Activated T-helper 1 cell treated with anti-CD3 and anti-CD28 coated beads, Interleukin-12 subunit alpha, Interleukin-12 subunit beta, Interleukin-2, Interleukin-4 antibody, amounts not matched to agents 30 ng/mL and 10 ng/mL and 1 ng/mL, durations not matched to agents 14 hours and 24 hours and 36 hours (primary cell): ENCODE measurements at regions not wholly inside any gene's neighbourhood (a gene's known extent, or its start where the extent isn't known, plus 50 kb on each side); places are given as distances from the start of the nearest gene placed in this dataset.
"Not testable (repeated sequence)": the region's sequence is repeated elsewhere in the genome, so short reads cannot be mapped to it uniquely, and the experiment has no call there.

Experiments
- DNase-seq: peaks from one replicate; pipeline ENCODE4 v3.0.0; 2021; ENCODE audit warnings: low spot score
- H3K27ac Mint-ChIP-seq: one replicate; pipeline ENCODE4 v1.8.0; 2021; ENCODE audit warnings: mild to moderate bottlenecking, mixed read lengths
- H3K27me3 Mint-ChIP-seq: one replicate; pipeline ENCODE4 v1.8.0; 2022; ENCODE audit warnings: mild to moderate bottlenecking, moderate library complexity, mixed read lengths; ENCODE audit not compliant: insufficient read depth
- H3K36me3 Mint-ChIP-seq: one replicate; pipeline ENCODE4 v1.8.0; 2021; ENCODE audit warnings: low read depth, mixed read lengths
- H3K4me1 Mint-ChIP-seq: one replicate; pipeline ENCODE4 v1.8.0; 2021; ENCODE audit warnings: low read depth, mixed read lengths
- H3K4me3 Mint-ChIP-seq: one replicate; pipeline ENCODE4 v1.8.0; 2021; ENCODE audit warnings: mild to moderate bottlenecking, moderate library complexity, mixed read lengths
- H3K9me3 Mint-ChIP-seq: one replicate; pipeline ENCODE4 v1.8.0; 2021; ENCODE audit warnings: mixed read lengths
- intact Hi-C: fragments of 100-400 bp; cut with micrococcal nuclease; formaldehyde crosslinking; loops from one replicate; pipeline ENCODE4 v1.15.1; 2024

DNA sequence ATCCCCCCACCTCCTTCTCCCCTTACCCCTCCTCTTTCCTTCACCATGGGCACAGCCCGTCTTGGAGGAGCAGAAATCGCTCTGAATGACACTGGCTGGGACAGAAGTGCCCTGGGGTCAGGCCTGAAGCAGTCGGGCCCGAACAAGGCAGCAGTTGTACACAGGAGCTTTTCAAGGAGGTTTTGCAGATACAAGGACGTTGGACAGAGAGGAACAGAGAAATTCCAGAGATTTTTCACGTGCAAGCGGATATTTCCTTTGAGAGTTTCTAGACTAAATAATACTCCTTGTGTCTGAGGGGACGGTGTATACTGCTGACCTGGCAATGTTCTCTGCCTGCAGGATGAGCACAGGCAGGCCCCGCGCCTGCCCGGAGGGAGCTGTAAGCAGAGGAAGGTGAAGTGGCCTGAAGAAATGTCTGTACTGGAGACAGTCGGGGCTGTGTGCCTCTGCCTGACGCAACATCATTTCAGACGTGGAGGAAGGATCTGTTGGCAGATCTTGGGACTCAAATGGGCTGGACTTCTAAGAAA lies 95.3 kb upstream of the SLC25A33 start:
- DNase-seq, result no peak
- no peaks in the 10 kb centered on the region for H3K36me3 Mint-ChIP-seq
- H3K9me3 Mint-ChIP-seq, result no peaks in the 10 kb centered on the region
- H3K4me1 Mint-ChIP-seq, result no peaks in the 10 kb centered on the region
- no peak overlapping the region for H3K27ac Mint-ChIP-seq
- H3K4me3 Mint-ChIP-seq, result no peak overlapping the region
- H3K27me3 Mint-ChIP-seq, result peaks cover 22% of the 10 kb centered on the region
- intact Hi-C loops, result no loop called here

DNA sequence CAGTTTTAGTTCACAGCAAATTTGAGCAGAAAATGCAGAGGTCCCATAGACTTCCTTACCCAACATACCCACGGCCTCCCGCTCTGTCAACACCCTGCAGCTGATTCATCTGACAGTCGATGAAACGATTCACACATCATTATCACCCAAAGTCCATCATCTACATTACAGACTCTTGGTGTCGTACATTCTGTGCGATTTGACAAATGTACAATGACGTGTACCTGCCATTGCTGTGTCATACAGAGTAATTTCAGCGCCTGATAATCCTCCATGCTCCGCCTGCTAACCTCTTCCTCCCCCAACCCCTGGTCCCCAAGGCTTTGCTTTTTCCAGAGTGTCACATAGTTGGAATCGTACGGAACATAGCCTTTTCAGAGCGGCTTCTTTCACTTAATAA lies 94.7 kb upstream of the SLC25A33 start:
- H3K4me3 Mint-ChIP-seq, result no peak overlapping the region
- no peaks in the 10 kb centered on the region for H3K9me3 Mint-ChIP-seq
- DNase-seq, result no peak
- intact Hi-C loops, result no loop called here
- H3K4me1 Mint-ChIP-seq, result no peaks in the 10 kb centered on the region
- H3K27me3 Mint-ChIP-seq, result peaks cover 18% of the 10 kb centered on the region
- H3K36me3 Mint-ChIP-seq, result no peaks in the 10 kb centered on the region
- H3K27ac Mint-ChIP-seq, result no peak overlapping the region

DNA sequence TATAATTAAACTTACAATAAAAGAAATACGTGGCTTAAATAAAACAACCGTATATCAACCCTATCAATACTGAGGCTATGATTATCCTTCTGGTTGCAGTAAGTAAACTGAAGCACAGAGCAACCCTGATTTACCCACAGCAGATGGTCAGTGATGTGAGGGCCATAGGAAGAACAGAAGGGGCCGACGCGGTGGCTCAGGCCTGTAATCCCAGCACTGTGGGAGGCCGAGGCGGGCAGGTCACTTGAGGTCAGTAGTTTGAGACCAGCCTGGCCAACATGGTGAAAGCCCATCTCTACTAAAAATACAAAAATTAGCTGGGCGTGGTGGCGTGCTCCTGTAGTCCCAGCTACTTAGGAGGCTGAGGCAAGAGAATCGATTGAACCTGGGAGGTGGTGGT lies 94.2 kb upstream of the SLC25A33 start:
- intact Hi-C loops, H3K4me3 Mint-ChIP-seq, H3K27ac Mint-ChIP-seq, H3K4me1 Mint-ChIP-seq, H3K9me3 Mint-ChIP-seq, DNase-seq, H3K36me3 Mint-ChIP-seq: not testable (repeated sequence)
- H3K27me3 Mint-ChIP-seq, result peaks cover 19% of the 10 kb centered on the region

DNA sequence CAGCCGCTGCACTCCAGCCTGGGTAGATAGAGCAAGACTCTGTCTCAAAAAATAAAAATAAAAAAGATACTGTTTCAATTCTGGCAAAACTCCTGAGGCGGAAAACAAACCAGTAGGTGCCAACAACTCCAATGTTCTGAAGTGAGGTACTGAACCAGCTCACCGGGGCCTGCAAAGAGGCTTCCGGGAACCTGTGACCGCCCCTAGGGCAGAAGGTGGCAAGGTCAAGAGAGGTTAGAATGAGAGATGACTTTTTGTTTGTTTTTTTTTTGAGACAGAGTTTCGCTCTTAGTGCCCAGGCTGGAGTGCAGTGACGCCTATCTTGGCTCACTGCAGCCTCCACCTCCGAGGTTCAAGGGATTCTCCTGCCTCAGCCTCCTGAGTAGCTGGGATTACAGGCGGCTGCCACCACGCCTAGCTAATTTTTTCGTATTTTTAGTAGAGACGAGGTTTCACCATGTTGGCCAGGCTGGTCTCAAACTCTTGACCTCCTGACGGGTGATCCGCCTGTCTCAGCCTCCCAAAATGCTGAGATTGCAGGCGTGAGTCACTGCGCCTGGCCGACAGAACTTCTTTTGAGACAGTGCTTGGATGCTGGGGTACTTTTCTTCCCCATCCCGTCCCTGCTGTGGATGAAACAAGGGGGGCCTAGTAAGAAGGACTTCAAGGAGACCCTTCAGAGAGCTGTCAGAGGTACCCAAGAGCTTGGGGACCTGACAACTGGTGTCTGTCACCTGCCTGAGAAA lies 91.9 kb upstream of the SLC25A33 start:
- Mint-ChIP-seq H3K9me3 (no peaks in the 10 kb centered on the region), H3K36me3 (no peaks in the 10 kb centered on the region), H3K27ac (no peak overlapping the region), H3K27me3 (peaks cover 13% of the 10 kb centered on the region), H3K4me3 (no peak overlapping the region), H3K4me1 (no peaks in the 10 kb centered on the region)
- DNase-seq, result no peak
- intact Hi-C loops, result no loop called here

DNA sequence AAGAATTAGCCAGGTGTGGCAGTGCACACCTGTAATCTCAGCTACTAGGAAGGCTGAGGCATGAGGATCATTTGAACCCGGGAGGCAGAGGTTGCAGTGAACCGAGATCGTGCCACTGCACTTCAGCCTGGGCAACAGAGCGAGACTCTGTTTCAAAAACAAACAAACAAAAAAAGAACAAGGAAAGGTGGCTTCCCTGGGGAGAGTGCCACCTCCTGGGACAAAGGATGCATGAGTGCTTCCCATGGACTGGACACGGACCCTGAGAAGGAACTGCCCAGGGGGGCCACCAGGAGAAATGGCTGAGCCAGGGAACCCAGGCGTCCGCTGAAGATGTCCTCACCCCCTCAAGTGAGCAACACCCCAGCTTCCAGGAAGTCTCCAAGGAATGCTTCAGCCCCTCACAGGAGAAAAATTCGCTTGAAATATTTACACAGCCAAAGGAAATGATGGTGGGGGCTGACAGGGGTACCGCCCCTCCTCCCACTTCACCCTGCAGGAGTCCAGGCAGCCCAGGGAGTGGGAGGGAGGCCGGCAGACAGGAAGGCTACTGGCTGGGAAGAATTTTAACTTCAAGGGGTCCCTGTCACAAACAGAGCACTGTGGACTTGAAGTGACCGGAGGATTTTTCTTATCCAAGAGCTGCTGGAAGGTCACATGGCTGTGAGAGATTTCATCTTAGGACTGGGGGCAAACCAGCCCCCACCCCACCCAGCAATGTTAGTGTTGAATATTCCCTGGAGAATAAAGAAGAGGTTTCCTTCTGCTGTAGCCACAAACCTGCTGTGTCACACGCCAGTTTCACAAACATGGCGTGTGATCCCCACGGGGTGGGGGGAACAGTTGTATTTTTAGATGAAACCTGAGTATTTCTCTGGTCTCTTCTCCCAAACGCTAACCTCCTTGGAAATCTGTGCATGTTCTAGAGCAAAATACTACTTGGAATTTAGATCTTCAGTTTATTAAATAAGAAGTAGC lies 90.8 kb upstream of the SLC25A33 start:
- no peak for DNase-seq
- peaks cover 13% of the 10 kb centered on the region for H3K27me3 Mint-ChIP-seq
- H3K4me1 Mint-ChIP-seq, result no peaks in the 10 kb centered on the region
- H3K27ac Mint-ChIP-seq, result no peak overlapping the region
- no peaks in the 10 kb centered on the region for H3K36me3 Mint-ChIP-seq
- intact Hi-C loops, result no loop called here
- H3K4me3 Mint-ChIP-seq, result no peak overlapping the region
- H3K9me3 Mint-ChIP-seq, result no peaks in the 10 kb centered on the region

DNA sequence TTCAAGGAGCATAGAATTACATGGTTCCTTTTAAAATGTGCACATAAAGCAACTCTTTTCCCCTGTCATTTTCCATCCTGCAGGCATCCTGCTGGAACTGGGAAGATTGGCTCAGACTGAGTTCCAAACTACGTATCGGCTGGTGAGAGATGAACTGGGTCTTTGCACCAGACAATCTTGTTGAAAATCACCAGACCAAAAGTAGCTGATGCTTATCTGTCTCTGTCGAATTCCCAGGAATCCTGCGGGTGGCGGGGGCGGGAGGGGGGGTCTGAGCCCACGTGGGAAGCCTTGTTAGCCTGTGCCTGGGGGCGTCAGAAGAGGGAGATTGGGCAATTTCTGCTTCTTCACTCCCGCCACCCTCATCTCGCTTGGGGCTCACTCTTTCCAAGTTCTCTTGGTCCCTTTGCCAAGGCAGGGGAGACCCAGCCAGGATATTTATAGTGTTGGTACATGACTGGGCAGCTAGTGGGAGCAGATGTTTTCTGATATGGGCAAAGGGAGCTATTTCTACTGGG lies 90.1 kb upstream of the SLC25A33 start:
- Mint-ChIP-seq H3K27me3 (peaks cover 12% of the 10 kb centered on the region), H3K4me1 (no peaks in the 10 kb centered on the region), H3K9me3 (no peaks in the 10 kb centered on the region), H3K36me3 (no peaks in the 10 kb centered on the region), H3K4me3 (no peak overlapping the region), H3K27ac (no peak overlapping the region)
- intact Hi-C loops, result no loop called here
- DNase-seq, result no peak

DNA sequence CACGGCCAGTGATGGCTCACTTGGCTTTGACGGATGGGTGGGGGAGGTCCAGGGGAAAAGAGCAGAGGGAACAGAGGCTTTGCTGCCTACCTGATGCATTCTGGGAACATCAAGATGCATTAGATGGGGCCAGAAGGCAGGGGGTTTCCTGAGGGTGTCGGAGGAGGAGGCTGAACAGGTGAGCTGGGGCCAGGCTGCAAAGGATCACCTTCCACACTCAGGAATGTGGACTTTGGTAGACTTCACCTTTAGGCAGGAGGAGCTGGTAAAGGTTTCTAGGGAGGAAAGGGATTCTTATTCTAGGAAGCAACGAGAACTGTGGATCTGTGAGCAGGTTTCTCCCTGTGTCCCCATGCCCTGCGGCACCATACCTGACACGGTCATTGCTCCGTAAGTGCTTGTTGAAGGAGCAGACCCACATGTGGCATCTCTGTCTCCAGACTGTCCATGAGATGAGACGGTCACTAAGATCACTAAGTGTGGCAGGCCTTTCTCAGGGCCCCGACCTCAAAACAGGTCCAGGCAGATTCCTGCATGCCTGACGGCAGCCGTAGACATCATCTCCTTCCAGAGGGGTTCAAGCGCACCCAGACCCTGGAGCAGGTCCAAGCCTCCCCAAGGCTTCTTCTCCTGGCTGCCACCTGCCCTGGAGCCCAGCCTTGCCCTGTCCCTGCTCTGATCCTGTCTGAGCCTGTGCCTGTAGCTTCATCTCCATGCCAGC lies 89.1 kb upstream of the SLC25A33 start:
- Mint-ChIP-seq H3K36me3 (no peaks in the 10 kb centered on the region), H3K4me3 (no peak overlapping the region), H3K27ac (no peak overlapping the region), H3K4me1 (no peaks in the 10 kb centered on the region), H3K9me3 (no peaks in the 10 kb centered on the region), H3K27me3 (peaks cover 15% of the 10 kb centered on the region)
- intact Hi-C loops, result no loop called here
- DNase-seq, result no peak

DNA sequence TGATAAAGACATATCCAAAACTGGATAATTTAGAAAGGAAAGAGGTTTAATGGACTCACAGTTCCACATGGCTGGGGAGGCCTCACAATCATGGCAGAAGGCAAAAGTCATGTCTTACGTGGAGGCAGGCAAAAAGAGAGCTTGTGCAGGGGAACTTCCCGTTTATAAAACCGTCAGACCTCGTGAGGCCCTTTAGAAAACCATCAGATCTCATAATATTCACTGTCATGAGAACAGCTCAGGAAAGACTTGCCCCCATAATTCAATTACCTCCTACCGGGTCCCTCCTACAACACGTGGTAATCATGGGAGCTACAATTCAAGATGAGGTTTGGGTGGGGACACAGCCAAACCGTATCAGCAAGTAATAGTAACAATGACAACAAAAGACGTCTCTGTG lies 88.2 kb upstream of the SLC25A33 start:
- H3K27me3 Mint-ChIP-seq, result peaks cover 15% of the 10 kb centered on the region
- no peak overlapping the region for H3K27ac Mint-ChIP-seq
- no peak for DNase-seq
- no peak overlapping the region for H3K4me3 Mint-ChIP-seq
- no peaks in the 10 kb centered on the region for H3K9me3 Mint-ChIP-seq
- peaks cover 7% of the 10 kb centered on the region for H3K4me1 Mint-ChIP-seq
- intact Hi-C loops, result no loop called here
- no peaks in the 10 kb centered on the region for H3K36me3 Mint-ChIP-seq

DNA sequence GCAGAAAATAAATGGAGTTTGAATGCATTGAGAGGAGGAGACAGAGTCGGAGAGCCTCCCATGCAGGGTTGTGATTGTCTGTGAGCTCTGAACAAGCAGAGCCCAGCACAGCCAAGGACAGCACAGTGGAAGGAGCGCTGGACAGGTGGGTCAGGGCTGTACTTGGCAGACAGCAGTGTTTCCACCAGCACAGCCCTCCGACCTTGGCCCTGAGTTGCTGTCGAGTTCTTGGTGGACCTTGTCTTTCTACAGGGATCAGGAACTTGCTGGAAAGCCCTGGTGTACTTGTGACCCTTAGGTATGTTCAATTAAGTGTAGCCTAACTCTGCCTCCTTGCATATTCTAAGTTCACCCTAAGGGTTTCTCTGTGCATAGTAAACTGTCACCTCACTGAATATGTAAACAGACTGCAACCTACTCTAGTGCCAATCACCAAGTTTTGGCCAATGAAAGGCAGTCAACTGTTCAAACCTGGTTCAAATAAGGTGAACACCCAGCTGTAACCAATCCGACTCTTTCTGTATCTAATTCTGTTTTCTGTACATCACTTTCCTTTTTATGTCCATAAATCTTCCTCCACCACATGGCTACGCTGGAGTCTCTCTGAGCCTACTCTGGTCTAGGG lies 86.6 kb upstream of the SLC25A33 start:
- H3K27me3 Mint-ChIP-seq, result peaks cover 15% of the 10 kb centered on the region
- no peak overlapping the region for H3K27ac Mint-ChIP-seq
- H3K4me1 Mint-ChIP-seq, result peaks cover 7% of the 10 kb centered on the region

DNA sequence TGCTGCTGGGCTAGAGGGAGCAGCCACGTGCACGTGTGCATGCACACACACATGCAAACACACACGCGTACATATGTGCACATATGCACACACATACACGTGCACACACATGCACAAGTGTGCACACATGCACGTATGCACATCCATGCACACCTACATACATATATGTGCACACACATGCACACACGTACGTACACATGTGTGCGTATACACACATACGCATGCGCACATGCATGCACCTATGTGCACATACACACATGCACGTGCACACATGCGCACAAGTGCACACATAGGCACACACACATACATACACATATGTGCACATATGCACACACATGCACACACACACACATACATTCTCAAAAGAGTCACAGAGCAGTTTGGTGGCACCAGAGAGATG lies 85.9 kb upstream of the SLC25A33 start:
- H3K4me3 Mint-ChIP-seq, result no peak overlapping the region
- intact Hi-C loops, result no loop called here
- no peak overlapping the region for H3K27ac Mint-ChIP-seq
- H3K27me3 Mint-ChIP-seq, result peaks cover 14% of the 10 kb centered on the region
- DNase-seq, result no peak
- H3K9me3 Mint-ChIP-seq, result no peaks in the 10 kb centered on the region
- H3K36me3 Mint-ChIP-seq, result no peaks in the 10 kb centered on the region
- H3K4me1 Mint-ChIP-seq, result peaks cover 7% of the 10 kb centered on the region

More for the DNA sequence above, 86.6 kb upstream of the SLC25A33 start:
- no peaks in the 10 kb centered on the region for H3K9me3 Mint-ChIP-seq
- intact Hi-C loops, result no loop called here
- H3K36me3 Mint-ChIP-seq, result no peaks in the 10 kb centered on the region
- no peak for DNase-seq
- H3K4me3 Mint-ChIP-seq, result no peak overlapping the region

DNA sequence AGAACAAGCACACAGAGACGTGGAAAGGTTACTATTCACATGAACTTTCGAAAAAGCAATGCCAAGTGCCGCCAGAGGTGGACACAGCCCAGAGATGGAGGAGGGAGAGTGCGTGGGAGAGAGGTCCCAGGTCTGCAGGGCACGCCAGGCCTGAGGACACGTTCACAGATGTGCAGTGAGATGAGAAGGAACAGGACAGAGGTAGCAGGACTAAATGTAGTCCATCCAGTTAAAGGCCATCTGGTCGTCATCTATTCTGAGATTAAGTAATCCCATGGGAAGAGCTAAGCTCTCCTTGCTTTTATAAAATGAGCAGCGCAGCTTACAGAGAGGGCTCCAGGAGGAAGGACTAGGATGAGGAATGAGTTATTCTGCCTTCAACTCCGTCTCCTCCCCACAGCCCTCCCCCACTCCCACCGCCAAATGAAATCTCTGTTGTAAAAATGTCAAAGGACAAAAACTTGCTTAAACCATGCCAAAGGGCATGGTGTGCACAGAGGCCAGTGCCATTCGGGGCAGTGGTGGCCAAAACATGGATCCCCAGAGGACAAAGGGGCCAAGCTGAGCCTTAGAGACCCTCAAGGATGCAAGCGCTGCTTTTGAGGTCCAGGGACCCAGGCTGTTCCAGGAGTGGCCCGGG lies 85.4 kb upstream of the SLC25A33 start:
- intact Hi-C loops, result loop anchor here (2.0 kb wide), 1 partner anchor 37 kb away; no protein-coding TSS in a partner anchor
- Mint-ChIP-seq H3K4me3 (no peak overlapping the region), H3K27me3 (peaks cover 14% of the 10 kb centered on the region), H3K27ac (no peak overlapping the region), H3K9me3 (no peaks in the 10 kb centered on the region), H3K36me3 (no peaks in the 10 kb centered on the region), H3K4me1 (peaks cover 7% of the 10 kb centered on the region)
- DNase-seq, result no peak
